ENCODE measurements at regions not wholly inside any gene's neighbourhood (a gene's known extent, or its start where the extent isn't known, plus 50 kb on each side); places are given as distances from the start of the nearest gene placed in this dataset.
"Not testable (repeated sequence)": the region's sequence is repeated elsewhere in the genome, so short reads cannot be mapped to it uniquely, and the experiment has no call there.

DNA sequence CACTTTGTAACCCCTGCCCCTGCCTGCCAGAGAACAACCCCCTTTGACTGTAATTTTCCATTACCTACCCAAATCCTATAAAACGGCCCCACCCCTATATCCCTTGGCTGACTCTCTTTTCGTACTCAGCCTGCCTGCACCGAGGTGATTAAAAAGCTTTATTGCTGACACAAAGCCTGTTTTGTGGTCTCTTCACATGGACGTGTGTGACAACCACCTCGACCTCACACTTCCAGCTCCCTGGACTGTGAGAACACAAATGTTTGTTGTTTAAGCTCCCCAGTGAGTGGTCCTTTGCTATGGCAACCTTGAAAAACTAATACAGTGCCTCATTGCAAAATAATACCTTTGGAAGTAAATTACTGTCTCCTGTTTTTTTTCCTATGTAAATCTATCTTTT is 299.2 kb upstream of the POU1F1 start:
- DNase-seq = no peak
- Mint-ChIP-seq H3K4me1 (ENCODE audit: low read depth) (no peaks in the 10 kb centered on the region), H3K27me3 (ENCODE audit: low read depth) (no peaks in the 10 kb centered on the region), H3K4me3 (no peak overlapping the region), H3K9me3 (no peaks in the 10 kb centered on the region), H3K27ac (no peak overlapping the region), H3K36me3 (ENCODE audit: insufficient read depth in 2 of 2) (no peaks in the 10 kb centered on the region)
- no peak for ATAC-seq (replicated peaks in 1 of 2)

DNA sequence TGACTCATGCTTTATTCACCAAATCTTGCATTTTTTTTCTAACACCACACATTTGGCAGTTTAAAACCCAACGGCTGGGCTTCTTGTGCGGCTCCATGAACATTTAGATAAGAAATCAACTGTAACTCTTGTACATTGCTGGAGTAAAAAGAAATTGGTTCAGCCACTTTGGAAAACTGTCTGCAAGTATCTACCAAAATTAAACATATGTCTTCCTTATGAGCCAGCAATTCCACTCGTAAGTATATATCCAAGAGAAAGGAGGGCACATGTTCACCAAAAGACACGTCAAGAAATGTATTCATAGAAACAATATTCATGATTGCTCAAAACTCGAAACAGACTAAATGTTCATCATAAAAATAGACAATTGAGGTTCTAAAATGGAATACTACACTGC is 291.9 kb upstream of the POU1F1 start:
- Mint-ChIP-seq H3K27me3 (ENCODE audit: low read depth) (no peaks in the 10 kb centered on the region), H3K4me3 (no peak overlapping the region), H3K36me3 (ENCODE audit: insufficient read depth in 2 of 2) (no peaks in the 10 kb centered on the region), H3K27ac (no peak overlapping the region), H3K9me3 (no peaks in the 10 kb centered on the region), H3K4me1 (ENCODE audit: low read depth) (no peaks in the 10 kb centered on the region)
- ATAC-seq (replicated peaks in 1 of 2) (no peak), DNase-seq (no peak)

- Mint-ChIP-seq H3K27me3 (ENCODE audit: low read depth) (no peaks in the 10 kb centered on the region), H3K36me3 (ENCODE audit: insufficient read depth in 2 of 2) (no peaks in the 10 kb centered on the region), H3K4me1 (ENCODE audit: low read depth) (no peaks in the 10 kb centered on the region), H3K4me3 (no peak overlapping the region), H3K9me3 (no peaks in the 10 kb centered on the region), H3K27ac (no peak overlapping the region)
- ATAC-seq (replicated peaks in 1 of 2) = no peak
- no peak for DNase-seq
Observed at GRCh38 chr3:87564438-87564837, 288.1 kb upstream of the POU1F1 start.

DNA sequence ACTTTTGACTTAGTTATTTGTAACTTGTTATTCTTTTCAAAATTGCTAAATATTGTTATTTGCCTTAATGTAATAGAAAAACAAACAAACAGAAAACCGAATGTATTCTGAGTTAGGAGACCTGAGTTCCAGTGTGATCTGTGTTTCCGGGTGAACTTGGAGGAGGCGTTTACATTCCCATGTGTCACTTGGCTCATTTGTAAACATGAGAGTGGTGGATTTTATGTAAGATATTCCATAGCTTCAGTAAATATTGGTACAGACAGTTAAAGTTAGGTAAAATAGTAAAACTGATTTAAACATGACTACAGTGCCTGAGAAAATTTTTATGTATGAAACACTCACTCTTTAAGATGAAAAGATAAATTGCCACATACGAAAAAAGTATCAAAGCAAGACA is 287.3 kb upstream of the POU1F1 start:
- H3K4me3 Mint-ChIP-seq = no peak overlapping the region
- H3K27me3 Mint-ChIP-seq (ENCODE audit: low read depth) = no peaks in the 10 kb centered on the region
- no peak for DNase-seq
- H3K27ac Mint-ChIP-seq = no peak overlapping the region
- H3K4me1 Mint-ChIP-seq (ENCODE audit: low read depth) = no peaks in the 10 kb centered on the region
- no peak for ATAC-seq (replicated peaks in 1 of 2)
- no peaks in the 10 kb centered on the region for H3K9me3 Mint-ChIP-seq
- H3K36me3 Mint-ChIP-seq (ENCODE audit: insufficient read depth in 2 of 2) = no peaks in the 10 kb centered on the region

- Mint-ChIP-seq H3K4me3 (no peak overlapping the region), H3K4me1 (ENCODE audit: low read depth) (no peaks in the 10 kb centered on the region), H3K27me3 (ENCODE audit: low read depth) (no peaks in the 10 kb centered on the region)
Observed at GRCh38 chr3:87558492-87558891, 282.1 kb upstream of the POU1F1 start.

GRCh38 chr3:87555290-87555689 is 278.9 kb upstream of the POU1F1 start:
- ATAC-seq (replicated peaks in 1 of 2) (no peak), DNase-seq (no peak)
- no peaks in the 10 kb centered on the region for H3K4me1 Mint-ChIP-seq (ENCODE audit: low read depth)
- no peaks in the 10 kb centered on the region for H3K27me3 Mint-ChIP-seq (ENCODE audit: low read depth)
- H3K27ac Mint-ChIP-seq = no peak overlapping the region
- no peak overlapping the region for H3K4me3 Mint-ChIP-seq
- H3K36me3 Mint-ChIP-seq (ENCODE audit: insufficient read depth in 2 of 2) = no peaks in the 10 kb centered on the region
- no peaks in the 10 kb centered on the region for H3K9me3 Mint-ChIP-seq

More at GRCh38 chr3:87558492-87558891, 282.1 kb upstream of the POU1F1 start:
- Mint-ChIP-seq H3K9me3 (no peaks in the 10 kb centered on the region), H3K36me3 (ENCODE audit: insufficient read depth in 2 of 2) (no peaks in the 10 kb centered on the region), H3K27ac (no peak overlapping the region)
- no peak for ATAC-seq (replicated peaks in 1 of 2)
- DNase-seq = no peak

GRCh38 chr3:87553058-87553457 is 276.7 kb upstream of the POU1F1 start:
- DNase-seq = no peak
- H3K27ac Mint-ChIP-seq = no peak overlapping the region
- H3K36me3 Mint-ChIP-seq (ENCODE audit: insufficient read depth in 2 of 2) = no peaks in the 10 kb centered on the region
- H3K4me1 Mint-ChIP-seq (ENCODE audit: low read depth) = no peaks in the 10 kb centered on the region
- H3K27me3 Mint-ChIP-seq (ENCODE audit: low read depth) = no peaks in the 10 kb centered on the region
- no peaks in the 10 kb centered on the region for H3K9me3 Mint-ChIP-seq
- no peak for ATAC-seq (replicated peaks in 1 of 2)
- no peak overlapping the region for H3K4me3 Mint-ChIP-seq

GRCh38 chr3:87550892-87551291 is 274.5 kb upstream of the POU1F1 start:
- Mint-ChIP-seq H3K4me1 (ENCODE audit: low read depth) (no peaks in the 10 kb centered on the region), H3K27me3 (ENCODE audit: low read depth) (no peaks in the 10 kb centered on the region), H3K36me3 (ENCODE audit: insufficient read depth in 2 of 2) (no peaks in the 10 kb centered on the region), H3K27ac (no peak overlapping the region), H3K4me3 (no peak overlapping the region), H3K9me3 (no peaks in the 10 kb centered on the region)
- no peak for ATAC-seq (replicated peaks in 1 of 2)
- DNase-seq = no peak

DNA sequence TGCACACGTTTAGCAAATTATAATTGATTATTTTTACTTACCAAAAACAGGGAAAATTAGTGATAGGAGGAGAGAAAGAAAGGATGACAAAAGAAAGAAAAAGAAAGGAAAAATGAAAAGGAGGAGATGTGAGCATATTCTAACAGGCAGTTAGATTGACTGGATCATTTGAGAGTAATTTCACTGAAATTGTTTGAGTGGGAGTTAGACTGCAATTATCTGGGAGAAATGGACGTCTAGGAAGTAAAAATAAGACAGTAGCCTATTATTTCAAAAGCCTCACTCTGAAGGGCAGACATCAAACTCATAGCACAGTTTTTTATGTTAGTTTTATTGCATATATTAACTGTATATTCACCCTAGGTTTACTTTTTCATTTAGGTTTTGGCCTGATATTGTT is 272.8 kb upstream of the POU1F1 start:
- H3K36me3 Mint-ChIP-seq (ENCODE audit: insufficient read depth in 2 of 2) = no peaks in the 10 kb centered on the region
- DNase-seq = no peak
- H3K4me1 Mint-ChIP-seq (ENCODE audit: low read depth) = no peaks in the 10 kb centered on the region
- no peaks in the 10 kb centered on the region for H3K9me3 Mint-ChIP-seq
- ATAC-seq (replicated peaks in 1 of 2) = no peak
- no peak overlapping the region for H3K4me3 Mint-ChIP-seq
- H3K27me3 Mint-ChIP-seq (ENCODE audit: low read depth) = no peaks in the 10 kb centered on the region
- no peak overlapping the region for H3K27ac Mint-ChIP-seq

- no peak overlapping the region for H3K4me3 Mint-ChIP-seq
- ATAC-seq (replicated peaks in 1 of 2) = no peak
- no peak for DNase-seq
- no peaks in the 10 kb centered on the region for H3K27me3 Mint-ChIP-seq (ENCODE audit: low read depth)
- H3K36me3 Mint-ChIP-seq (ENCODE audit: insufficient read depth in 2 of 2) = no peaks in the 10 kb centered on the region
- H3K27ac Mint-ChIP-seq = no peak overlapping the region
- H3K4me1 Mint-ChIP-seq (ENCODE audit: low read depth) = no peaks in the 10 kb centered on the region
- no peaks in the 10 kb centered on the region for H3K9me3 Mint-ChIP-seq
Observed at GRCh38 chr3:87548271-87548670, 271.9 kb upstream of the POU1F1 start.

DNA sequence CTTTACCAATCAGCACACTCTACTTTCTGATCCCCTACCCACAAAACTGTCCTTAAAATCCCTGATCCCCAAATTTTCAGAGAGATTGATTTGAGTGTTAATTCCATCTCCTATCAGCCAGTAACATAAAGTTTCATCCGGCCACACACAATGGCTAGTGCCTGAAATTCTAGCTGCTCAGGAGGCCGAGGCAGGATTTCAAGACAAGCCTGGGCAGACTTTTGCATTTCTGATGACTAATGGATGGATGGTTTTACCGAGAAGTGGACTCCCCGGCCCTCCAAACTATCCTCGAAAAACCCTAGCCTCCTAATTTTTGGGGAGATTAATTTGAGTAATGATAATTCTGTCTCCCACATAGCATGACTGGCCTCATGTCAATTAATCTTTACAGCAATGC is 269.8 kb upstream of the POU1F1 start:
- Mint-ChIP-seq H3K9me3 (no peaks in the 10 kb centered on the region), H3K27me3 (ENCODE audit: low read depth) (no peaks in the 10 kb centered on the region), H3K36me3 (ENCODE audit: insufficient read depth in 2 of 2) (no peaks in the 10 kb centered on the region), H3K27ac (no peak overlapping the region), H3K4me1 (ENCODE audit: low read depth) (no peaks in the 10 kb centered on the region), H3K4me3 (no peak overlapping the region)
- ATAC-seq (replicated peaks in 1 of 2) (no peak), DNase-seq (no peak)

GRCh38 chr3:87543408-87543807 is 267.0 kb upstream of the POU1F1 start:
- not testable (repeated sequence) for H3K27ac Mint-ChIP-seq; DNase-seq; H3K4me1 Mint-ChIP-seq (ENCODE audit: low read depth); H3K27me3 Mint-ChIP-seq (ENCODE audit: low read depth); H3K36me3 Mint-ChIP-seq (ENCODE audit: insufficient read depth in 2 of 2); H3K4me3 Mint-ChIP-seq; ATAC-seq (replicated peaks in 1 of 2); H3K9me3 Mint-ChIP-seq

DNA sequence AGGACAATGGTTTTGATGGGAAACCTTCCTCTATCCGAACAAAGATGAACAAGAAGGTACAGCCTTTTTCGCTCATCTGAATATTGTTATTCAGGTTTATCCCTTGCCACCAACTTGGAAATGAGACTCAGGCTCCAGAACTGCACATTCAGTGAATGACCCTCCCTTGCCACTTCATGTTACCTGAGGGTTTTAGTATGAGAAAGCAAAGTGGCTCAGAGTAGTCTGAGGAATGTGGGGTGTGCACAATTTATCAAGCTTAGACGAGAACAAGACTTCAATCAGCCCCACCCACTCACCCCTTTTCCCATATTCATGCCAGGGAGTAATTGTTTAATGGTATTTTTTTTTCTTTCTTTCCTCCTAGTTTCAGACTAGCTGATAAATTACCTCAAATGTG is 265.3 kb upstream of the POU1F1 start:
- no peak for ATAC-seq (replicated peaks in 1 of 2)
- Mint-ChIP-seq H3K4me3 (no peak overlapping the region), H3K4me1 (ENCODE audit: low read depth) (no peaks in the 10 kb centered on the region), H3K36me3 (ENCODE audit: insufficient read depth in 2 of 2) (no peaks in the 10 kb centered on the region), H3K27ac (no peak overlapping the region), H3K9me3 (no peaks in the 10 kb centered on the region), H3K27me3 (ENCODE audit: low read depth) (no peaks in the 10 kb centered on the region)
- no peak for DNase-seq

GRCh38 chr3:87538722-87539121 is 262.3 kb upstream of the POU1F1 start:
- not testable (repeated sequence) for H3K27me3 Mint-ChIP-seq (ENCODE audit: low read depth); ATAC-seq (replicated peaks in 1 of 2); H3K36me3 Mint-ChIP-seq (ENCODE audit: insufficient read depth in 2 of 2); H3K9me3 Mint-ChIP-seq; H3K27ac Mint-ChIP-seq; H3K4me3 Mint-ChIP-seq; H3K4me1 Mint-ChIP-seq (ENCODE audit: low read depth); DNase-seq

GRCh38 chr3:87509401-87509800 is 233.0 kb upstream of the POU1F1 start:
- no peaks in the 10 kb centered on the region for H3K36me3 Mint-ChIP-seq (ENCODE audit: insufficient read depth in 2 of 2)
- H3K27me3 Mint-ChIP-seq (ENCODE audit: low read depth) = no peaks in the 10 kb centered on the region
- H3K27ac Mint-ChIP-seq = no peak overlapping the region
- DNase-seq = no peak
- no peaks in the 10 kb centered on the region for H3K4me1 Mint-ChIP-seq (ENCODE audit: low read depth)
- no peak for ATAC-seq (replicated peaks in 1 of 2)
- H3K9me3 Mint-ChIP-seq = no peaks in the 10 kb centered on the region
- no peak overlapping the region for H3K4me3 Mint-ChIP-seq
